ENCODE measurements at regions not wholly inside any gene's neighbourhood (a gene's known extent, or its start where the extent isn't known, plus 50 kb on each side); places are given as distances from the start of the nearest gene placed in this dataset.

DNA sequence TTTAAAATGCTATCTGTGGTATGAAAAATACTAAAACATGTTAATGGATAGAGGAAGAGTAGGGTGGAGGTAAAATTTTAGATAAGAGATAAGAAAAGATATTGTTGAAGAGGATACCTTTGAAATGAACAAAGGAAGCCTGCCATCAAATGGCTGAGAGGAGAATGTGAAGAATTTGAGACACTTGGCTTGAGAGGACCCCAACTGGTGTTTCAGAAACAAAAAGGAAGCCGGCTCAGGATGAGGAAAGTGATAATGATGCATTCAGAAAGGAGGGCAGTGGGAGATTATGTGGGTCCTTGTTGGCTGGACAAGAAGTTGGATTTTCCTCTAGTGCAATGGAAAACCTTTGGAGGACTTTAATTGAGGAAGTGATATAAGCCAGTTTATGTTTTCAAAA lies 264.4 kb downstream of the DUSP6 start:
- DNase-seq: no peak

- no peak for DNase-seq
These were observed 265.0 kb downstream of the DUSP6 start for GRCh38 chr12:89087149-89087825.

GRCh38 chr12:89085421-89085820 lies 266.9 kb downstream of the DUSP6 start:
- no peak for DNase-seq

GRCh38 chr12:89084751-89085150 lies 267.6 kb downstream of the DUSP6 start:
- no peak for DNase-seq

- no peak for DNase-seq
These were observed 268.8 kb downstream of the DUSP6 start for GRCh38 chr12:89083491-89083890.

GRCh38 chr12:89082370-89082753 lies 269.9 kb downstream of the DUSP6 start:
- DNase-seq: no peak

GRCh38 chr12:89081719-89082369 lies 270.5 kb downstream of the DUSP6 start:
- DNase-seq: no peak

- DNase-seq: no peak
These were observed 271.4 kb downstream of the DUSP6 start for GRCh38 chr12:89080793-89081465.

DNA sequence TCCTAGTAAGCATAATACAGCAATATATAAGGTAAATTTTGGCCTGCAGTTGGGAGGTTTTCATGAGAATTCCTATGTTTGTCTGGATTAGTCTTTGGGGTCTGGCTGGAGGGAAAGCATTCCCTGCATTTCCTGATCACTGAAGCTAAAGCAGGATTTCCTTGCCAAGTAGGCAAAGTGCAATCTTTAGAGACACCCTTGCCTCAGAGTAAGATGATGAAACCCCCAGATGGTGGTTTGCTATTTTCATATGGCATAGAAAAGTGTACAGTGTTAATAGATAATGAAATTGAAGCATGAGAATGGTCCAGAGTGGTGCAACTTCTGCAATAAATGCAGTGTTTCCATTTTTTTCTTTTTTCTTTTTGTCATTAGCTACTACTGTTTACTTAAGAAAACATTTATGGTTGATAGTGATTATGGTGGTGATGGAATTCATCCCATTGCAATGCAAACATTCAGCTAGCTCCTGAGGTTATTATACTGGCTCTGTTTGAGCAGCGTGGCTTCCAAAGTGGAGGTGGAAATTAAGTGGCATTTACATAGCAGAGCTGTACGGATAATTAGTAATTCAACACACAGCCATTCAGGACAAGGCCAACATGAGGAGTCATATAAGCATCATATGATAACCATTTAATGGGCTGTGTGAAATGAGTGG lies 276.3 kb downstream of the DUSP6 start:
- no peak for DNase-seq

- no peak for DNase-seq
These were observed 278.6 kb downstream of the DUSP6 start for GRCh38 chr12:89073659-89074058.

DNA sequence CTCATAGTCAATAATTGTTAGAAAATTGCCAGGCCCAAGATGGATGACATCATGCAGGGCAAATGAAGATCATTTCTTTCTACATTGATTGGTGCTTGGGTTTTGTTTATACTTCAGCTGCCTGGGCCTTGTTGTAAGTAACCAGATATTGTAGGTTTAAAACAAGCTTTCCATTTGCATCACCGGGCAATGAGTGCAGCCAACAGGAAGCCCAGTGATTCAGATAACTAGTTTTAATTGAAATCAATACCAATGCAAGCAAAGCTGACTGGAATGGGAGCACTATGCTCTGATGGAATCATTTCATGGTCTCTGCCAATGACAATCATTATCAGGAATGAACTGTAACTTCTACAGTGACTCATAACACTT lies 279.3 kb downstream of the DUSP6 start:
- DNase-seq: no peak

DNA sequence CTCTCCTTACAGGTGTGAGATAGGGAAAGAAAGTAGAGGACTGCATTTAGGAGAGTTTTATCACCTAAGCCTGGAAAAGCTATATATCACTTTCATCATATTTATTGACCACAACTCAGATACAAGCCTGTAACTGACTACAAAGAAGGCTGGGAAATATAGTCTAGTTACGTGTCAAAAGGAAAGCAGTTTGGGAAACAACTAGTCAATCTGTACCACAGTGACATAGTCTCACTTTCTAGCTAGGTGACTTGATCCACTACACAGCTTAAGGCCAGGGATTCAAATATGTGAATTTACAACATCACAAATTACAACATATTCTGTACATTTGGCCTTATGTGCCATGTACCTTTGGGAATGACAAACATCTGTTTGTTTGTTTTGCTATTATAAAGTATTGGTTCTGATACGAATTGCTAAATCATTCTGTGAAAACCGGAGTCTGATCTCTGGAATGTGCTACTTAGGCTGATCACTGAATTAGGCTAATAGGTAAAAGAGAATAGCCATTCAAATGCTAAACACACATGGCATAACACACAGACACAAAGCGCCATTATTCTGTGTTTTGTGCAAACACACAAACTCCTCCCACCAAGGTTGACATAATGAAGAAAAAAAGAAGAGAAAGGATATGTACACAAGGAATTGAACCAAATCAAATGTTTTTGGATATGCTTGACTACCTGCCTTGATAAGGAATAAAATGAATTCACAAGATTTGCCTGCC lies 279.8 kb downstream of the DUSP6 start:
- no peak for DNase-seq

DNA sequence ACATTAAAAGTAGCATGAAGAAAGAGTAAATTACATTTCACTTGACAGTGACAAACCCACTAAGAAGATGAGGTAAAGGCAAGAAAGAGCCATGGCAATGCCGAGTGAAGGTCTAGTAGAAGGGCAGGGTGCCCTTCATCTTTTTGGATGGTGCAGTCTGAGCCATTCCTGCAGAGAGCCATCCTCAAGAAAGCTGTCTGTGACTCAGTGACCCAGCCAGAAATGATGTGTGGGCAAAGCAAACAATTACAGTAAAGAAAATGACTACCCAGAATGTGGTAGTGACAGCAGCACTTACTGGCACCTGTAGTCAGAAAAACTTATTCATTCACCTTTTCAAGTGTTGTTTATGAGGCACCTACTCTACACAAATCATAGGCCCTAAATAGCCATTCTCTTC lies 281.7 kb downstream of the DUSP6 start:
- DNase-seq: no peak

GRCh38 chr12:89069431-89069830 lies 282.9 kb downstream of the DUSP6 start:
- DNase-seq: no peak

- DNase-seq: no peak
These were observed 284.7 kb downstream of the DUSP6 start for GRCh38 chr12:89067421-89068187.

GRCh38 chr12:89064780-89065179 lies 287.5 kb downstream of the DUSP6 start:
- DNase-seq: no peak

DNA sequence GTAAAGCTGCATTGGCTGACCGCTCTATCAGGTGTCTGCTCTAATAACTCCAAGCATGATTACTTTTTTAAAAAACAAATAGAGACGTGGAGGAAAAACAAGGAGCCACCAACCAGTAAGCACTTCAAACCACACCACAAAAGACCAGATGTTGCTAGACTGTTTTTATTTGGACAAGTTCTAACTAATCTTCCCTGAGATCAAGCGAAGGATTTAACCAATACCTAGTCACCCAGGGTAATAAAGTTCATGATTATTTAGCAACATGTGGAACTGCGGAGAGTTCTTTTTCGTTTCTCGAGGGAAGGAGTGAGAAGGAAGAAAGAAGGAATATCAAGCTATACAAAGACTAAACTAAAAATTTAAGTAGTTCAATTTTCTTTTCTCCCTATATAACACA lies 288.1 kb downstream of the DUSP6 start:
- DNase-seq: no peak

- DNase-seq: no peak
These were observed 289.3 kb downstream of the DUSP6 start for GRCh38 chr12:89062996-89063395.

DNA sequence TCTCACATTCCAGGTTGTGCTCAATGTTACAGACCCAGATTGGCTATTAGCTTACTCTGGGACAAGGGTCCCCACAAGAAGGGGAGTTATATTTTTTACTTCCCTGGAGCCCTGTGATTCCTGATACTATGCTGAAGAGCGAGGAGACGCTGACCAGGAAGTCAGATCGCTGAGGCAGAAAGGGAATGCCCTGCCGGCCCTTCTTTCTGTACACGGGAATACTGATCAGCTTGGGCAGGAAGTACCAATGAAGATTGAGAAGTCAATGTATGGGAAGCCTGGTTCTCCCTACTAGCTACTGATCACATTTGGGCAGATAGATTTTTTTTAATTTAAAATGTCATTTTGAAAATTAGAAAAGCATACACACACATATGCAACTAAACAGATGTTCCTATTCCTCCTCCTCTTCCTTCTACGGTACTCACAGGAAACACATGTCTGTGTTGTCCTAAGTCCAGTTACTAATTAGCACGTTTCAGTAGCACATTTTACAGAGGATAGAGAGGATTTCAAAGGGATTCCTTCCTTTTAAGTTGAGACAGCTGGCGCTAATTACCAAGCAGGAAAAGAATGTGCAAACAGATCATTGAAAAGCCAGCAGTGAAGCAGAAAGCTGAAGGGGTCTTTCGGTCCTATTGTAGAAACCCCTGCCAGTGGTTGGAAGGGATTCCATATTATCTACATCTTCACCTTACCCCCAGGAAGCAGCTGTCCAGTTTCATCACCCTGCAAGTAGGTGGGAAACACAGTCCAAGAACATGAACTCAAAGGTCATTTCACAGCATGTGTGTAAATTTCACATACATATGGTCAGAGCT lies 292.4 kb downstream of the DUSP6 start:
- no peak for DNase-seq

DNA sequence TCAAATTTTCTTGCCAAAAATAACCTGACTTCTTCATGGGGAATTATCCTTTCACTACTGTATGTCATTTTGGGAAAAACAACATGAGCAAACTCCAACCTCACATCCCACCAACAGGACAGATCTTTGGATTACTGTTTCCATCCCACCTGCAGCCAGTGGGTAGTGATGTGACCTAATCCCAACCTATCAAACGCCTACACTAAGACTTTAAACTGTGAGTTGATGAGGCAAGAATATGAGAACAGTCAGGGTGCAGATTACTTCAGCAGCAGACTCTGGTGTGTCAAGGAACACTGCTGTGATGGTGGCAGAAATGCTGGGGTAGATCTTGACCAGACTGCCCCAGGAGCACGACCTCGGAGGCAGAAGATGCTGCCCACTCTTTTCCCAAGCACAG lies 293.2 kb downstream of the DUSP6 start:
- no peak for DNase-seq

GRCh38 chr12:89058402-89058801 lies 293.9 kb downstream of the DUSP6 start:
- DNase-seq: no peak

Data from GDM1 (cell line).